T-helper 17 cell (primary cell): ENCODE measurements at regions not wholly inside any gene's neighbourhood (a gene's known extent, or its start where the extent isn't known, plus 50 kb on each side); places are given as distances from the start of the nearest gene placed in this dataset.

Experiments
- ATAC-seq: fragments of 150-1000 bp; cut with Tn5 transposase; 2 replicates; pipeline ENCODE4 v1.10.0; 2021; ENCODE audit warnings: mild to moderate bottlenecking, moderate library complexity
- DNase-seq, 3 donors: peaks; one replicate each; pipeline versions ENCODE4 v3.0.0 to v3.0.0-alpha.2; 2020 to 2021
- H3K9me3 ChIP-seq: one replicate; pipeline ENCODE4 v1.7.0; 2013; ENCODE audit warnings: low read length, mild to moderate bottlenecking; ENCODE audit not compliant: control insufficient read depth, poor library complexity, severe bottlenecking
- H3K27ac Mint-ChIP-seq: one replicate; pipeline ENCODE4 v1.8.0; 2022; ENCODE audit warnings: mild to moderate bottlenecking, moderate library complexity, mixed read lengths
- H3K27me3 Mint-ChIP-seq: one replicate; pipeline ENCODE4 v1.8.0; 2022; ENCODE audit warnings: mixed read lengths
- H3K36me3 Mint-ChIP-seq: one replicate; pipeline ENCODE4 v1.8.0; 2022; ENCODE audit warnings: low read depth, mixed read lengths
- H3K4me1 Mint-ChIP-seq: one replicate; pipeline ENCODE4 v1.8.0; 2022; ENCODE audit warnings: mild to moderate bottlenecking, mixed read lengths
- H3K4me3 Mint-ChIP-seq: one replicate; pipeline ENCODE4 v1.8.0; 2022; ENCODE audit warnings: mild to moderate bottlenecking, moderate library complexity, mixed read lengths

DNA sequence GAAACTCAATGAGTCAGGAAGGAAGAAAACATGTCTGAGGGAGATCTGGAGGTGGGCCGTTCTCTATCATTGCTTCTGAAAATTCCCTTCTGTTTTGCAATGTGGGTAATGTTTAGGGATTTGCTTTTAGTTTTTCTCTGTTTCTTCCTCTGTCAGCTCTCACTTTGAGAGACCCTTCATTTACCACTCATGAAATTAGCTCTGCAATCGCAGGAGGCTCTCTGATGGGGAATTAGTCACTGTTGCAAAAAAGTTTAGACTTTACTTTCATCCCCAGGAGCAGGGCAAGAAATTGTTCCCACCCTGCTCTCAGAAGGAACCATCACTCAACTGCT is 80.0 kb upstream of the MAP4K3 start:
- Mint-ChIP-seq H3K4me1 (peaks cover 14% of the 10 kb centered on the region), H3K27me3 (peaks cover 7% of the 10 kb centered on the region), H3K36me3 (peaks cover 4% of the 10 kb centered on the region), H3K4me3 (no peak overlapping the region), H3K27ac (no peak overlapping the region)
- ATAC-seq (no peak), DNase-seq (no peak)
- H3K9me3 ChIP-seq = no peaks in the 10 kb centered on the region

- H3K27me3 Mint-ChIP-seq = peaks cover 7% of the 10 kb centered on the region
- H3K27ac Mint-ChIP-seq = no peak overlapping the region
- H3K4me1 Mint-ChIP-seq = peaks cover 11% of the 10 kb centered on the region
- no peak overlapping the region for H3K4me3 Mint-ChIP-seq
- DNase-seq (no peak), ATAC-seq (no peak)
- H3K9me3 ChIP-seq = no peaks in the 10 kb centered on the region
- H3K36me3 Mint-ChIP-seq = peaks cover 4% of the 10 kb centered on the region
Observed at GRCh38 chr2:39517622-39518021, 80.5 kb upstream of the MAP4K3 start.

GRCh38 chr2:39519886-39520285 is 82.8 kb upstream of the MAP4K3 start:
- no peaks in the 10 kb centered on the region for H3K9me3 ChIP-seq
- Mint-ChIP-seq H3K4me1 (peaks cover 2% of the 10 kb centered on the region), H3K27me3 (peaks cover 7% of the 10 kb centered on the region), H3K27ac (no peak overlapping the region), H3K4me3 (no peak overlapping the region), H3K36me3 (peaks cover 4% of the 10 kb centered on the region)
- no peak for ATAC-seq
- no peak for DNase-seq

GRCh38 chr2:39521876-39522517 is 84.9 kb upstream of the MAP4K3 start:
- DNase-seq = no peak
- H3K27ac Mint-ChIP-seq = no peak overlapping the region
- H3K9me3 ChIP-seq = no peaks in the 10 kb centered on the region
- H3K27me3 Mint-ChIP-seq = peaks cover 7% of the 10 kb centered on the region
- no peaks in the 10 kb centered on the region for H3K4me1 Mint-ChIP-seq
- H3K4me3 Mint-ChIP-seq = no peak overlapping the region
- peaks cover 4% of the 10 kb centered on the region for H3K36me3 Mint-ChIP-seq
- ATAC-seq = no peak

DNA sequence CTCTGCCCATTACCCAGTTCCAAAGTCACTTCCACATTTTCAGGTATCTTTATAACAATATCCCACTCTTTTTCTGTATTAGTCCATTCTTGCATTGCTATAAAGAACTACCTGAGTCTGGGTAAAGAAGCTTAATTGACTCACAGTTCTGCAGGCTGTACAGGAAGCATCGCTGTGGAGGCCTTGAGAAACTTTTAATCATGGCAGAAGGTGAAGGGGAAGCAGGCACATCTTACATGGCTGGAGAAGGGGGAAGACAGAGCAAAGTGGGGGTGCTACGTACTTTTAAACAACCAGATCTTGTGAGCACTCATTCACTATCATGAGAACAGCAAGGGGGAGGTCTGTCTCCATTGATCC is 85.4 kb upstream of the MAP4K3 start:
- DNase-seq (no peak), ATAC-seq (no peak)
- H3K9me3 ChIP-seq = no peaks in the 10 kb centered on the region
- no peak overlapping the region for H3K27ac Mint-ChIP-seq
- H3K4me3 Mint-ChIP-seq = no peak overlapping the region
- H3K27me3 Mint-ChIP-seq = peaks cover 3% of the 10 kb centered on the region
- no peaks in the 10 kb centered on the region for H3K4me1 Mint-ChIP-seq
- H3K36me3 Mint-ChIP-seq = no peaks in the 10 kb centered on the region

- Mint-ChIP-seq H3K4me3 (no peak overlapping the region), H3K4me1 (no peaks in the 10 kb centered on the region), H3K27ac (no peak overlapping the region), H3K27me3 (no peaks in the 10 kb centered on the region), H3K36me3 (no peaks in the 10 kb centered on the region)
- H3K9me3 ChIP-seq = no peaks in the 10 kb centered on the region
- ATAC-seq (no peak), DNase-seq (no peak)
Observed at GRCh38 chr2:39523308-39524044, 86.4 kb upstream of the MAP4K3 start.

DNA sequence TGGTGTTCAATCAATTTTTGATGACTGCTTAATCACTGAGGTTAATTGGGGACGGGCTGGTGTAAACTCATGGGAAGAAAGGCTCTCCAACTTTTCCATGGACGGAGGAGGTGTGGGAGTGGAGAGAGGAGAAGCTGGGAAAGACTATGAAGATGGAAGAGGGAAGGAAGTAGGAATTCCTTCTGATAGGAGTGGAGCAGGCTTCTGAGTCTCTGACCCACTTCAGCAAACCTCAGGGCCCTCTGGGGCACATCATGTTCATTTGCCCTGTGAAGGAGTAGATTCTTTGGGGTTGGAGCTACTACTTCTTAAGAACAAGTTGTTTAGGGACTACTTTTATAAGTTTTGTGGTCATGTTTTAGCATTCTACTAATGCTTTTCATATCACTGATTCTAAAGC is 87.0 kb upstream of the MAP4K3 start:
- DNase-seq = no peak
- no peak overlapping the region for H3K27ac Mint-ChIP-seq
- H3K4me1 Mint-ChIP-seq = no peaks in the 10 kb centered on the region
- no peak for ATAC-seq
- H3K9me3 ChIP-seq = no peaks in the 10 kb centered on the region
- H3K27me3 Mint-ChIP-seq = no peaks in the 10 kb centered on the region
- no peaks in the 10 kb centered on the region for H3K36me3 Mint-ChIP-seq
- H3K4me3 Mint-ChIP-seq = no peak overlapping the region

DNA sequence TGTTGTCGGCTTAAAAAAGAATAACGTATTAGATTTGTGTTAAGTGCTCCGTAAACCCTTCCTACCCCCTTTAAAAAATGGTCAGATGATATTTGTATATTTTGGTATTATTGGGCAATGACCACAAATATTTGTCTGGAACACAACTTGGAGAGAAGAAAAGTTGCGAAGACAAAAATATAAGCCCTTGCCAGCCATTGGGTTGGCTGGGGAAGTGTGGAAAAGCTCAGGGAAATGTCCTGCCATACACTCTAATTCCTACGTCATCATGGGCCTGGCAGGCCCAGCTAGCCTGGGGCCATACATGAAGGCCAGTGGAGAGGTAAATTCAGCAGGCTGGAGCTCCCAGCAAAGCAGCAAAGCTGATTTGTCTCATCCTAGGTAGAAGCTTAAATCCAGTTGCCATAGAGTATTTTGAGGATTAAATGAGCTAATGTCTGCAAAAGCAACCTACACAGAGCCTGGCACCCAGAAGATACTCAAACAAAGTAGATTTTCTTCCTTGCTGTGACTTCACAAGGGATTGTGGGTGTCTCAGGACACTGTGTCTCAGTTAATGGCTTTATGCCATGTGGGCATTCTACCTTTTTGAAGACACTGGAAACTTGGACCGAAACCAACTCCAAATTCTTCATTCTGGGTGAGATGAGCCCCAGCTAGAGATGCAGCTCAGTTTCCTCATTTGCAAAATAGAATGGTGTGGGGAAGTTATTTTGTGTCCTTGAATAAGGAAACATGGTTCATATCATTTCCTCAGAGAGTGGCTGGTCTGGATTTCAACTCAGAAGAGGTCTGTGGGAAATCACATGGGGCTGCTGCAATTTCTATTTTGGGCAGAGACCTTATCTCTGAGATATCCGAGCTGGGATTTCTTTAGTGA is 87.9 kb upstream of the MAP4K3 start:
- no peaks in the 10 kb centered on the region for H3K27me3 Mint-ChIP-seq
- H3K9me3 ChIP-seq = no peaks in the 10 kb centered on the region
- no peak overlapping the region for H3K27ac Mint-ChIP-seq
- no peaks in the 10 kb centered on the region for H3K36me3 Mint-ChIP-seq
- DNase-seq = no peak
- H3K4me3 Mint-ChIP-seq = no peak overlapping the region
- ATAC-seq = no peak
- no peaks in the 10 kb centered on the region for H3K4me1 Mint-ChIP-seq

DNA sequence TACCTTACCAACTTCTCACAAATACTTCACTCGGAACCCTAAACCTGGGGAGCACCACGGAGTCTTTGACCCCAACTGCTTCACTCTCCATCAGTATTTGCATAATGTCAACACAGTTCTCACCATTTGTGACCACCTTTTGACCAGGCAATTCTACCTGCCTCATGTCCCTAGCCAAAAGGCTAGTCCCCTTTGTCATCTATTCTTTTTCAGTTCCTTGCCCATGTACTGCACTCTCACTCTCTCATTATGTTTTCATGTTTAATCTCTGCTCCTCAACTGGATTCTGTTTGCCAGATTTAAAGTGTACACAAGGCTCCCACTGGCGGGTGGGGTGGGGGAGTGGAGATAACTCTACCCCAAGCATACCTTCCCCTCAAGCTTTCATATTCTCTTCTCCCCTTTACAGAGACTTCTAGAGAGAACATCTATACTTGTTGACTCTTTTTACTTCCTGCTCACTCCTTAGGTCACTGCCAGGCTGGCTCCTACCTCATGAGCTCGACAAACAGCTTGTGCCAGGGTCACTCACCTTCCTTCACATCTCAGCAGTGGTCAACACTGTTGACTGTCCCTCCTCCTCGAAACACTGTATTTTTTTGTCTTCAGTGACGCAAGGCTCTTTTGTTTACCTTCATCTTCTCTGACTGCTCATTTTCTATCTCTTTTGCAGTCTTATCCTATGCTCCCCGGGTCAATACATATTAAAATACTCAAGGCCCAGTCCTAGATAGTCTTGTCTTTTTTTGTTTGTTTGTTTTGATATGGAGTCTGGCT is 88.7 kb upstream of the MAP4K3 start:
- H3K27ac Mint-ChIP-seq = no peak overlapping the region
- ATAC-seq (no peak), DNase-seq (no peak)
- H3K9me3 ChIP-seq = no peaks in the 10 kb centered on the region
- H3K36me3 Mint-ChIP-seq = no peaks in the 10 kb centered on the region
- H3K27me3 Mint-ChIP-seq = no peaks in the 10 kb centered on the region
- no peaks in the 10 kb centered on the region for H3K4me1 Mint-ChIP-seq
- no peak overlapping the region for H3K4me3 Mint-ChIP-seq

GRCh38 chr2:39528701-39529100 is 91.6 kb upstream of the MAP4K3 start:
- DNase-seq = no peak
- H3K27me3 Mint-ChIP-seq = peaks cover 8% of the 10 kb centered on the region

GRCh38 chr2:39529836-39530235 is 92.8 kb upstream of the MAP4K3 start:
- Mint-ChIP-seq H3K4me1 (no peaks in the 10 kb centered on the region), H3K27me3 (peaks cover 19% of the 10 kb centered on the region), H3K4me3 (no peak overlapping the region), H3K27ac (no peak overlapping the region), H3K36me3 (peaks cover 3% of the 10 kb centered on the region)
- no peaks in the 10 kb centered on the region for H3K9me3 ChIP-seq
- no peak for DNase-seq
- ATAC-seq = no peak

More at GRCh38 chr2:39528701-39529100, 91.6 kb upstream of the MAP4K3 start:
- no peak overlapping the region for H3K27ac Mint-ChIP-seq
- H3K9me3 ChIP-seq = no peaks in the 10 kb centered on the region
- no peak overlapping the region for H3K4me3 Mint-ChIP-seq
- no peak for ATAC-seq
- no peaks in the 10 kb centered on the region for H3K4me1 Mint-ChIP-seq
- no peaks in the 10 kb centered on the region for H3K36me3 Mint-ChIP-seq

GRCh38 chr2:39530411-39530866 is 93.4 kb upstream of the MAP4K3 start:
- Mint-ChIP-seq H3K4me1 (no peaks in the 10 kb centered on the region), H3K27me3 (peaks cover 25% of the 10 kb centered on the region), H3K36me3 (peaks cover 3% of the 10 kb centered on the region), H3K27ac (no peak overlapping the region), H3K4me3 (no peak overlapping the region)
- ATAC-seq (no peak), DNase-seq (no peak)
- H3K9me3 ChIP-seq = no peaks in the 10 kb centered on the region

- Mint-ChIP-seq H3K36me3 (peaks cover 3% of the 10 kb centered on the region), H3K4me1 (no peaks in the 10 kb centered on the region), H3K27me3 (peaks cover 29% of the 10 kb centered on the region), H3K27ac (no peak overlapping the region), H3K4me3 (no peak overlapping the region)
- DNase-seq (no peak), ATAC-seq (no peak)
- H3K9me3 ChIP-seq = no peaks in the 10 kb centered on the region
Observed at GRCh38 chr2:39531220-39531777, 94.2 kb upstream of the MAP4K3 start.
